ENCODE measurements at regions not wholly inside any gene's neighbourhood (a gene's known extent, or its start where the extent isn't known, plus 50 kb on each side); places are given as distances from the start of the nearest gene placed in this dataset.

GRCh38 chr20:24106150-24106800 lies 117.7 kb upstream of the GGTLC1 start:
- DNase-seq (ENCODE audit: low spot score) = no peak

- DNase-seq (ENCODE audit: low spot score) = no peak
Observed at GRCh38 chr20:24102749-24103333, 114.3 kb upstream of the GGTLC1 start.

DNA sequence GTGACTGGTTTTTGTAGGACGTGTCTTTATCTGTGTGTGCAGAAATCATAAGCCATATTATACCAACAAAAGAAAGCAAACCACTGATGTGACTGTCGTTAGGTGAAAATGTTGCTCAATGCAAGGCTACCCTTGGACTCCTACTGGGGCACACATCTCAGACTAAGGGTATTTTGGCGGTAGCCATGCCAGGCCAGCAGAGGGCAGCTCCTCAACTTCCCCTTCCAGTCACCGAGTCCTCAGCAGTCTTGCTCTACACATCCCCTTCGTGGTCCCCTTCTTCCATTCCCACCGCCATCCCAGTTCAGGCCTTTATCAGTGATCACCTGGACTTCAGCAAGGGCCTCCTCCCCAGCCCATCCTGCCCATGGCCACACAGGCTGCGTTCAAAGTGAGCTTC lies 113.7 kb upstream of the GGTLC1 start:
- no peak for DNase-seq (ENCODE audit: low spot score)

DNA sequence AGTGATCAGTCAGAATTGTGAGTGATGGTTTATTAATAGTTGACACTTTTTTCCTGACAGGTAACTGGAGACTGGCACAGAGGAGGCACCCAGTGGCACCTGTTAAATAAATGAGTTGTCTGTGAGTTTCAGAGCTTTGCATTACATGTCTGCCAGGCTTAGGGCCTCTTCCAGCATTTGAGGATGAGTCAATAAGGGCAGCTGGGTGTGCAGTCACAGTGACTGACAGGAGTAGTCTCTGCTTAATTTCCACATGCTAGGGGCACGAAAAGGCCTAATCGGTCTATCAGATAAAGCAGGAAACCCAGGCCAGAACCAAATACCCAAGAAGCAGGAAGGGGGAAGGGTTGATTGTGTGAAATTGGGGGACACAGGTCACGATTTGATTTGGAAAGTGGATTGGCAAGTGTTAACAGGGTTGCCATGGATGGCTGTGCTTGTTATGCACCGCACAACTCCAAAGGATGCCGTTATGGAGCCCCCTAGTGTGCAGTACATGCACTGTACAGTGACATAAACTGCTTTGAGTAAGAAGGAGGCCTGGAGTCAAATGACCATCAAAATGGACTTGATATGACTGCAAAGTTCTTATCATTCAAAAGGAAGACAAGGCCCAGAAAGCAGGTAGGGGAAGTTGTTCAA lies 111.9 kb upstream of the GGTLC1 start:
- DNase-seq (ENCODE audit: low spot score) = peak; percentile 62

DNA sequence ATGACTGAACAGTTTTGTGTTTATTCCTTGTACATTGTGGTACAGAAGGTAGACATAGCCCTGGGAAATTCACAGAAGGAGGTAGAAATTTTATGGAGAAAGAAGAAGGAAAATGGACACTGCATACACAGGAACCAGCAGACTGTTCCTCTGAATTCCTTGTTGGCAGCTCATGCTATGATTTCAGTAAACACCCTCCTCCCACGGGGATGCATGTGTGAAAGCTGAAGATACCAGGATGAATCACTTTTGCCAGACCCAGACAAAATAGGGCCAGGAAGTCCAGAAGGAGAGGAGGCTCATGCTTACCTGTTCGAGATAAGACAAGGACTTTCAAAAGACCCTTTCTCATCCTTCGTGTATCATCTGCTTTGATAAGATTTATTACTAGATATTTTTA lies 110.3 kb upstream of the GGTLC1 start:
- no peak for DNase-seq (ENCODE audit: low spot score)

DNA sequence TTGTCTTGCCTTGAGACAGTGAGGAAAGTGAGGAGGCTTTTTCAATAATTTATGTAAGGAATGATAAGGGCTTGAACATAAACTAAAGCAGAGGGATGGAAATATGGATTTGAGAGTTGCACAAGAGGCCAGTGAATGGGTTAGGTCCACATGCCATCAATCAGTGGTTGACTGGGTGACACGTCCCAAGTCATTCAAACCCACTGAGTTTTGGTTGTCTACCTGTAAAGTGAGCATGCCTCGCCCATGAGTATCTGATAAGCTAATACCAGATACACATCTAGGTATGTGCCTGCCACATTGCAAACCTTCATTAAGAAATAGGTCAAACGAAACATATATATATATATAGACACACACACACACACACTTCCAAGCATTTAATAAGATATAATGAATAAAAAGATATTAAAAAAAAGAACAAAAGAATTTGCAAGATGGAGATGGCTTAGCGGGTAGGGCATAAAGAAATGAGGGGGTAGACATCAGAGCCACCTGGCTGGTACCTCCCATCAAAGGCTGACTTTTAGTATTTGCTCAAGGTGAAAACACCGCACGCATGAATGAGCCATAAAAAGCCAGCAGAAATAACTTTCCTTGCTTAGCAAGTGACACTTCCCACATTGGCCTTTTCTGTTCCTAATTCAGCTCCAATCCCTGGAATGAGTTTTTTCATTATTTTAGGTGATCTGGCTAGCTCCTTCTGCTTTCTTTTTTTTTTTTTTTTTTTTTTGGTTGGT lies 109.1 kb upstream of the GGTLC1 start:
- DNase-seq (ENCODE audit: low spot score) = no peak

DNA sequence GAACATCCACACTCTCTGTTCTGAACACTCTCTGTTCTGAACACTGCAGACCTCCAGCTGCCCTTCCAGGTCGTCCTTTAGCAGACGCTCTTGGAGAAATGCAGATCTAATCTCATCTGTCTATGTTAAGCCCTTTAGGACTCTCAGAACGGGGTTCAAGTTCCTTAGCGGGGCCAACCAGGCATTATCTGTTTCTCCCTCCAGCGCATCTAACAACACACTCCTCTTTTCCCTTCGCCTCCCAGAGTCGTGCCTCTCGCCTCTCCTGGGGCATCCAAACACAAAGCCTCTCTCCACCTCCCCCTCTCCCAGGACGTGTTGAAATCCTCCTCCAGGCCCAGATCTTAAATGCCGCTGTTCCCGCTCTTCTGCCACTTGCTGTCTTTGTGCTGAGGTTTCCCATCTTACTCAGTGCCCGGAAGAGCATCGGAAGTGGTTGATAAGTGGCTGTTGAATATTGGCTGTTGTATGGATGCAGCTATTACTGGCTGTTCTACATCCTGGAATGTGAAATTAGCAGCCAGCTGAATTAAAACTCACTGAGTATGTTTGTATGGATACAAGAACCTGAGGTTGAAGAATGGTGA lies 108.4 kb upstream of the GGTLC1 start:
- no peak for DNase-seq (ENCODE audit: low spot score)

DNA sequence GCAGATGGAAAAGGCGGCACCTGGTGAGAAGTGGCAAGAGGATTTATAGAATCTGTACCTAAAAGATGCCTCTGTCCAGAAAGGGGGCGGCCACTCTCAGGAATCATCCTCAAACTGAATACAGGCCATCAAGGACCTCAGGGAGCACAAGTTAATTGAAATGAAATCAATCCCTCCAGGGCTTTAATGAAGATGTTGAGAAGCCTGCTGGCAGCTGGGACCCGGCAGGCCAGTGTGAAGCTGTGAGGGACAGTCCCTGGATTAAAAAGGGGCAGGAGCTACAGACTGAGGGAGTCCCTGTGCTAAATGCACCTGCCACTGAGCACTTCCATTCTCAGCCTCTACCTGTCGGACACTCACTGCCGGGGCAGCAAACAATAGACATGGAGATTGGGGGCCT lies 107.7 kb upstream of the GGTLC1 start:
- no peak for DNase-seq (ENCODE audit: low spot score)

GRCh38 chr20:24095756-24096155 lies 107.2 kb upstream of the GGTLC1 start:
- DNase-seq (ENCODE audit: low spot score) = no peak

- DNase-seq (ENCODE audit: low spot score) = no peak
Observed at GRCh38 chr20:24095303-24095702, 106.7 kb upstream of the GGTLC1 start.

DNA sequence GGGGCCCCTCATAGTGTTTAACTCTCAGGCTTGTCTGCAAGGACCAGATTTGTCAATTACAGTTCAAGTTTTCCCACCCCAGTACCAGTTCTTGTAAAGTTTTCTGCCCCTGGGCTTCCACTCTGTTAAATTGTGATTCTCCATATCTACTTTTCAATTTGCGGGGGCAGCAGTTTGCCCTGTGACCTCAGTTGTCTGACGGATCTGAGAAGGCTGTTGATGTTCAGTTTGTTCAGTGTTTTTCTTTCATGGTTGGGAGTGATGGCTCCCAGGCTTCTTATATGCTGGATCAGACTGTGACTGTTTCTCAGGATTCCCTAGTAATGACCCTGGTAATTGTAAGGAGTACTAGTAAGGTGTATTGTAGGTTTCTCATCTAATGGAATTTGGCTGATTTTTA lies 101.0 kb upstream of the GGTLC1 start:
- no peak for DNase-seq (ENCODE audit: low spot score)

- DNase-seq (ENCODE audit: low spot score) = no peak
Observed at GRCh38 chr20:24086121-24086520, 97.5 kb upstream of the GGTLC1 start.

DNA sequence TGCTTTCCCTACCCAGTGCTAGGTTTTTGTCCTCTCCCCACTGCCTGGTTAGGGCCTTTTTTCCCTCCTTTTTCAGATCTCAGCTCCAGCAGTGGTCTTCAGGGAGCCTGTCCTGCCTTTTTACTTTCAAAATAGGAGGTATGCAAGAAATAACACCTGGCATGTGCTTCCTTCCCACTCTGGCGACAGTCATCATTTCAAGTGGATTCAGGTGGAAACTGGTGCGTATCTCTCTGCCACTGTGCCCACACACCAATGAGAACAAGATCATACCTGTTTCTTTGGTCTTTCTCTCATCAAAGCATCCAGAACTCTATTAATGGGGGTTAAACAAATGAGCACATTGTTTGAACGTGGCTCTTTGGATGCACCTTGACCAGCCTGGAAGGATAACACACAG lies 95.7 kb upstream of the GGTLC1 start:
- DNase-seq (ENCODE audit: low spot score) = no peak

DNA sequence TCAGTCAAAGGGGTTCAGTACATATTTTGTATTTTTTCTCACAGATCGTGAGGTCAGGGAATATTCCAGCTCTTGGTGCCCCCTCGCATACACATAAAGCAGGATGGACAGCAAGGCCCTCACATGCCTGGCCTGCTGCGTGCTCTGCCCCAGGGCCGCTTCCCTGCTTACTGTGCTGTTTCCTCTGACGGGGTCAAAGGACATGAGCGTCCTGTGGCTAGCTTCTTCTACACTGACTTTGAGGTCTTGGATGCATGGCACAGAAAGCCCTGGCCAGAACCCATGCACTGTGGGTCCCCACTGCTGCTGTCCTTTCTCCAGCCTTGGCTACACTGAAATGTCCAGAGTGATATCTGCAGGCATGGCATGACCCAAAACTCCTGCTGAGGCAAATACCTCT lies 92.5 kb upstream of the GGTLC1 start:
- no peak for DNase-seq (ENCODE audit: low spot score)

GRCh38 chr20:24079661-24080412 lies 91.3 kb upstream of the GGTLC1 start:
- DNase-seq (ENCODE audit: low spot score) = no peak

- no peak for DNase-seq (ENCODE audit: low spot score)
Observed at GRCh38 chr20:24077145-24077544, 88.6 kb upstream of the GGTLC1 start.

DNA sequence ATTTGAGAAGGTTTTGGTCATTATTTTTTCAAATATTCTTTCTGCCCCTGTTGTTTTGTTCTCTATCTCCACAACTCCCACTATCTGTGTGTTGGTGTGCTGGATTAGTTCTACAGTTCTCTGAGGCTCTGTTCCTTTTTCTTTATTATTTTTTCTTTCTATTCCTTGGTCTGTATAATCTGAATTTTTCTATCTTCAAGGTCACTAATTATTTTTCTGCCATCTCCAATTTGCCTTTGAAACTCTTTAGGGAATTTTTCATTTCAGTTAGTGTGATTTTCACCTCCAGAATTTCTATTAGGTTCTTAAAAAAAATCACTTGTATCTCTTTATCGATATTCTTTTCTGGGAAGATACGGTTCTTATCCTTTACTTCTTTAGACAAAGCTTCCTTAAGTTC lies 82.1 kb upstream of the GGTLC1 start:
- no peak for DNase-seq (ENCODE audit: low spot score)

- no peak for DNase-seq (ENCODE audit: low spot score)
Observed at GRCh38 chr20:24066076-24066700, 77.6 kb upstream of the GGTLC1 start.

- DNase-seq (ENCODE audit: low spot score) = no peak
Observed at GRCh38 chr20:24064915-24065314, 76.3 kb upstream of the GGTLC1 start.

DNA sequence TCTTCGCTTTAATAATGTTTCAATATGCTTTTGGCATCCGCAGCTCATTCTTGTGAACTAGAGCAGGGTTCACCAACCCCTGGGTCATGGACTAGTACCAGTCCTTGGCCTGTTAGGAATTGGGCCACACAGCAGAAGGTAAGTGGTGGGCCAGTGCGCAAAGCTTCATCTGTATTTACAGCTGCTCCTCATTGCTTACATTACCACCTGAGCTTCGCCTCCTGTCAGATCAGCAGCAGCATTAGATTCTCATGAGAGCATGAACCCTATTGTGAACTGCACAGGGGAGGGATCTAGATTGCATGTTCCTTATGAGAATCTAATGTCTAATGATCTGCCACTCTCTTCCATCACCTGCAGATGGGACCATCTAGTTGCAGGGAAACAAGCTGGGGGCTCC lies 75.5 kb upstream of the GGTLC1 start:
- DNase-seq (ENCODE audit: low spot score) = no peak

DNA sequence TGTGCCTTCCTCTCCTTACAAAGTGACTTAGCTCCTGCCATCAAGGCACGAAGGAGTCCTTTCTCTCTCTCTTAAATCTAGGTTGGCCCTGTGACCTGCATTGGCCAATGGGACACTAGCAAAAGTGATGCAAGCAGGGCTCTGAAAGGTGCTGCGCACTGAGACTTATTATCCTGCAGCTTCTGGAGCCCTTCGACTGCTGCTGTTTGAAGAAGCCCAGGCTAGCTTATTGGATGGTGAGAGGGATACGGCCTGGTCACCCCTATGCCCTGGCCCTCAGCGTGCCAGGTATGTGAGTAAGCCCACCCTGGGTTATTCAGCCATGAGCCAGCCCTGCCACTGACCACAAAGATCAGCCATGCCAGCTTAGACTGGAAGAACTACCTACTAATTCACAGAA lies 74.5 kb upstream of the GGTLC1 start:
- no peak for DNase-seq (ENCODE audit: low spot score)

All from ecto neural progenitor cell (in vitro differentiated cells).